Gastrocnemius medialis (tissue), 4 donors: ENCODE measurements at regions not wholly inside any gene's neighbourhood (a gene's known extent, or its start where the extent isn't known, plus 50 kb on each side); places are given as distances from the start of the nearest gene placed in this dataset.
"Not testable (repeated sequence)": the region's sequence is repeated elsewhere in the genome, so short reads cannot be mapped to it uniquely, and the experiment has no call there.

Experiments used
- ATAC-seq, 2 donors: fragments of 150-250 bp; one replicate each; pipeline ENCODE4 v1.9.1; 2016
- DNase-seq, 2 donors: peaks; one replicate each; pipeline ENCODE4 v3.0.0-alpha.2; 2019
- H3K27ac ChIP-seq, 4 donors: fragments of 200-600 bp; sonication (generic); 1 replicate in 1 of 4; 2 replicates in 3 of 4; pipeline ENCODE4 v1.5.1; 2016 to 2018; ENCODE audit warnings: mild to moderate bottlenecking in 2 of 4, moderate library complexity in 1 of 4
- H3K27me3 ChIP-seq, 3 donors: fragments of 200-600 bp; sonication (generic) in 2 of 3; 1 replicate in 1 of 3; 2 replicates in 2 of 3; pipeline versions ENCODE4 v1.5.1 to v1.6.0; 2016 to 2019; ENCODE audit warnings: mild to moderate bottlenecking in 1 of 3, moderate library complexity in 1 of 3
- H3K36me3 ChIP-seq, 2 donors: fragments of 200-600 bp; sonication (generic) in 1 of 2; one replicate each; pipeline ENCODE4 v1.5.1; 2017 to 2018
- H3K4me1 ChIP-seq, 2 donors: fragments of 200-600 bp; sonication (generic) in 1 of 2; one replicate each; pipeline ENCODE4 v1.5.1; 2016 to 2017; ENCODE audit warnings: mild to moderate bottlenecking in 2 of 2
- H3K4me3 ChIP-seq, 4 donors: fragments of 200-600 bp; sonication (generic) in 3 of 4; 1 replicate in 1 of 4; 2 replicates in 3 of 4; pipeline ENCODE4 v1.5.1; 2016 to 2019; ENCODE audit warnings: mild to moderate bottlenecking in 2 of 4
- H3K9me3 ChIP-seq, 3 donors: fragments of 200-600 bp; sonication (generic) in 2 of 3; 1 replicate in 1 of 3; 2 replicates in 2 of 3; pipeline ENCODE4 v1.5.1; 2016 to 2019
- CTCF ChIP-seq, 5 experiments: fragments of 450-650 bp in 3 of 5; fragments of 200-600 bp in 2 of 5; sonication (generic) in 2 of 5; IDR thresholded peaks in 4 of 5; conservative IDR thresholded peaks in 1 of 5; 1 replicate in 4 of 5; 2 replicates in 1 of 5; pipeline ENCODE4 v1.5.1; 2016 to 2019; ENCODE audit warnings: antibody characterized with exemption in 5 of 5, mild to moderate bottlenecking in 3 of 5, moderate library complexity in 3 of 5
- POLR2A ChIP-seq, 2 donors: fragments of 450-650 bp; IDR thresholded peaks; one replicate each; pipeline ENCODE4 v1.6.1; 2017; ENCODE audit warnings: antibody characterized with exemption in 2 of 2, mild to moderate bottlenecking in 2 of 2, moderate library complexity in 2 of 2
- in situ Hi-C, 4 donors: fragments of 200-750 bp; cut with MboI; loops; one replicate each; pipeline versions ENCODE4 v1.15.0 to v1.8.0; 2017; ENCODE audit warnings: low sequenced_read_pairs in 4 of 4
- intact Hi-C: fragments of 100-400 bp; cut with DNase I; formaldehyde crosslinking; loops from one replicate; pipeline ENCODE4 v1.15.1; 2023; ENCODE audit warnings: low total_unique reads

- no peaks in the 10 kb centered on the region for H3K27me3 ChIP-seq
- ATAC-seq (no peak), DNase-seq (no peak)
- no peak for TF ChIP-seq POLR2A (IDR thresholded peaks at IDR 0.05)
- TF ChIP-seq CTCF (IDR thresholded peaks at IDR 0.05 in 4 of 5, conservative IDR thresholded peaks at IDR 0.05 in 1 of 5) = no peak
- in situ Hi-C loops = no loop called here
- H3K27ac ChIP-seq = no peak overlapping the region
- no peaks in the 10 kb centered on the region for H3K9me3 ChIP-seq
- intact Hi-C loops = no loop called here
- H3K4me3 ChIP-seq = no peak overlapping the region
- no peaks in the 10 kb centered on the region for H3K36me3 ChIP-seq
- no peaks in the 10 kb centered on the region for H3K4me1 ChIP-seq
Observed at GRCh38 chr2:83359336-83359735, 1099.7 kb downstream of the SUCLG1 start.

- in situ Hi-C loops = no loop called here
- H3K27ac ChIP-seq = no peak overlapping the region
- no peaks in the 10 kb centered on the region for H3K4me1 ChIP-seq
- intact Hi-C loops = no loop called here
- no peaks in the 10 kb centered on the region for H3K27me3 ChIP-seq
- ATAC-seq (no peak), DNase-seq (no peak)
- no peaks in the 10 kb centered on the region for H3K36me3 ChIP-seq
- H3K9me3 ChIP-seq = no peaks in the 10 kb centered on the region
- no peak overlapping the region for H3K4me3 ChIP-seq
- TF ChIP-seq POLR2A (IDR thresholded peaks at IDR 0.05) (no peak), CTCF (IDR thresholded peaks at IDR 0.05 in 4 of 5, conservative IDR thresholded peaks at IDR 0.05 in 1 of 5) (no peak)
Observed at GRCh38 chr2:83342860-83343329, 1116.2 kb downstream of the SUCLG1 start.

- ATAC-seq = no peak
- Histone ChIP-seq H3K27ac (no peak overlapping the region), H3K9me3 (no peaks in the 10 kb centered on the region), H3K27me3 (no peaks in the 10 kb centered on the region), H3K36me3 (no peaks in the 10 kb centered on the region), H3K4me3 (no peak overlapping the region), H3K4me1 (no peaks in the 10 kb centered on the region)
- intact Hi-C loops (no loop called here), in situ Hi-C loops (no loop called here)
- TF ChIP-seq POLR2A (IDR thresholded peaks at IDR 0.05) = no peak
- TF ChIP-seq CTCF (IDR thresholded peaks at IDR 0.05 in 4 of 5, conservative IDR thresholded peaks at IDR 0.05 in 1 of 5) = no peak
- DNase-seq = no peak
Observed at GRCh38 chr2:83340424-83340823, 1118.7 kb downstream of the SUCLG1 start.

GRCh38 chr2:83339942-83340341, 1119.1 kb downstream of the SUCLG1 start:
- H3K4me1 ChIP-seq, H3K9me3 ChIP-seq, DNase-seq, H3K36me3 ChIP-seq, intact Hi-C loops, ATAC-seq, H3K27me3 ChIP-seq, H3K27ac ChIP-seq, H3K4me3 ChIP-seq, in situ Hi-C loops: not testable (repeated sequence)

GRCh38 chr2:83331810-83332209, 1127.3 kb downstream of the SUCLG1 start:
- Histone ChIP-seq H3K27ac (no peak overlapping the region), H3K9me3 (no peaks in the 10 kb centered on the region), H3K4me3 (no peak overlapping the region), H3K36me3 (no peaks in the 10 kb centered on the region), H3K4me1 (no peaks in the 10 kb centered on the region), H3K27me3 (no peaks in the 10 kb centered on the region)
- ATAC-seq (no peak), DNase-seq (no peak)
- in situ Hi-C loops = no loop called here
- intact Hi-C loops = no loop called here
- TF ChIP-seq POLR2A (IDR thresholded peaks at IDR 0.05) = no peak
- no peak for TF ChIP-seq CTCF (IDR thresholded peaks at IDR 0.05 in 4 of 5, conservative IDR thresholded peaks at IDR 0.05 in 1 of 5)
